ENCODE measurements at regions not wholly inside any gene's neighbourhood (a gene's known extent, or its start where the extent isn't known, plus 50 kb on each side); places are given as distances from the start of the nearest gene placed in this dataset.
A peak's percentile ranks its signal among the peaks of the same experiment; 100 is the strongest.

- H3K27me3 ChIP-seq (ENCODE audit: control insufficient read depth in 3 of 3, insufficient read depth in 3 of 3, low read length in 3 of 3): no peaks in the 10 kb centered on the region
- H3K27ac ChIP-seq (ENCODE audit: low read depth, low read length): peak overlapping the region; percentile 7
These were observed 462.9 kb upstream of the ADAMTS5 start for GRCh38 chr21:27429710-27430341.

GRCh38 chr21:27426196-27426595 is 459.3 kb upstream of the ADAMTS5 start:
- H3K4me1 ChIP-seq (ENCODE audit: control insufficient read depth in 3 of 3, insufficient read depth in 3 of 3, low read length in 3 of 3): peaks cover 0 to 15% (median 8%) of the 10 kb centered on the region in 3 donors
- H3K9me3 ChIP-seq (ENCODE audit: control insufficient read depth in 3 of 3, low read length in 3 of 3): no peaks in the 10 kb centered on the region
- no peaks in the 10 kb centered on the region for H3K27me3 ChIP-seq (ENCODE audit: control insufficient read depth in 3 of 3, insufficient read depth in 3 of 3, low read length in 3 of 3)
- no peak overlapping the region for H3K4me3 ChIP-seq (ENCODE audit: low read length in 3 of 3)
- H3K9ac ChIP-seq (ENCODE audit: low read depth in 1 of 3, low read length in 3 of 3): no peak overlapping the region
- H3K27ac ChIP-seq (ENCODE audit: low read depth, low read length): no peak overlapping the region
- H3K36me3 ChIP-seq (ENCODE audit: control insufficient read depth in 3 of 3, insufficient read depth in 3 of 3, low read length in 3 of 3): no peaks in the 10 kb centered on the region

More at GRCh38 chr21:27429710-27430341, 462.9 kb upstream of the ADAMTS5 start:
- Histone ChIP-seq H3K4me3 (ENCODE audit: low read length in 3 of 3) (no peak overlapping the region), H3K36me3 (ENCODE audit: control insufficient read depth in 3 of 3, insufficient read depth in 3 of 3, low read length in 3 of 3) (no peaks in the 10 kb centered on the region), H3K9ac (ENCODE audit: low read depth in 1 of 3, low read length in 3 of 3) (no peak overlapping the region), H3K4me1 (ENCODE audit: control insufficient read depth in 3 of 3, insufficient read depth in 3 of 3, low read length in 3 of 3) (peaks cover 0 to 6% (median 2%) of the 10 kb centered on the region in 3 donors), H3K9me3 (ENCODE audit: control insufficient read depth in 3 of 3, low read length in 3 of 3) (no peaks in the 10 kb centered on the region)

GRCh38 chr21:27425574-27425973 is 458.7 kb upstream of the ADAMTS5 start:
- no peaks in the 10 kb centered on the region for H3K27me3 ChIP-seq (ENCODE audit: control insufficient read depth in 3 of 3, insufficient read depth in 3 of 3, low read length in 3 of 3)
- no peaks in the 10 kb centered on the region for H3K36me3 ChIP-seq (ENCODE audit: control insufficient read depth in 3 of 3, insufficient read depth in 3 of 3, low read length in 3 of 3)
- H3K9ac ChIP-seq (ENCODE audit: low read depth in 1 of 3, low read length in 3 of 3): no peak overlapping the region
- no peaks in the 10 kb centered on the region for H3K9me3 ChIP-seq (ENCODE audit: control insufficient read depth in 3 of 3, low read length in 3 of 3)
- H3K27ac ChIP-seq (ENCODE audit: low read depth, low read length): no peak overlapping the region
- peaks cover 0 to 15% (median 8%) of the 10 kb centered on the region in 3 donors for H3K4me1 ChIP-seq (ENCODE audit: control insufficient read depth in 3 of 3, insufficient read depth in 3 of 3, low read length in 3 of 3)
- H3K4me3 ChIP-seq (ENCODE audit: low read length in 3 of 3): no peak overlapping the region

- no peak overlapping the region for H3K4me3 ChIP-seq (ENCODE audit: low read length in 3 of 3)
- H3K9ac ChIP-seq (ENCODE audit: low read depth in 1 of 3, low read length in 3 of 3): no peak overlapping the region
- H3K4me1 ChIP-seq (ENCODE audit: control insufficient read depth in 3 of 3, insufficient read depth in 3 of 3, low read length in 3 of 3): peaks cover 0 to 15% (median 8%) of the 10 kb centered on the region in 3 donors
- H3K36me3 ChIP-seq (ENCODE audit: control insufficient read depth in 3 of 3, insufficient read depth in 3 of 3, low read length in 3 of 3): no peaks in the 10 kb centered on the region
- H3K27ac ChIP-seq (ENCODE audit: low read depth, low read length): no peak overlapping the region
- H3K9me3 ChIP-seq (ENCODE audit: control insufficient read depth in 3 of 3, low read length in 3 of 3): no peaks in the 10 kb centered on the region
- H3K27me3 ChIP-seq (ENCODE audit: control insufficient read depth in 3 of 3, insufficient read depth in 3 of 3, low read length in 3 of 3): no peaks in the 10 kb centered on the region
These were observed 458.3 kb upstream of the ADAMTS5 start for GRCh38 chr21:27425172-27425571.

GRCh38 chr21:27424601-27425000 is 457.7 kb upstream of the ADAMTS5 start:
- Histone ChIP-seq H3K4me3 (ENCODE audit: low read length in 3 of 3) (no peak overlapping the region), H3K36me3 (ENCODE audit: control insufficient read depth in 3 of 3, insufficient read depth in 3 of 3, low read length in 3 of 3) (no peaks in the 10 kb centered on the region), H3K27ac (ENCODE audit: low read depth, low read length) (no peak overlapping the region), H3K4me1 (ENCODE audit: control insufficient read depth in 3 of 3, insufficient read depth in 3 of 3, low read length in 3 of 3) (peaks cover 0 to 15% (median 8%) of the 10 kb centered on the region in 3 donors), H3K9ac (ENCODE audit: low read depth in 1 of 3, low read length in 3 of 3) (no peak overlapping the region), H3K27me3 (ENCODE audit: control insufficient read depth in 3 of 3, insufficient read depth in 3 of 3, low read length in 3 of 3) (no peaks in the 10 kb centered on the region), H3K9me3 (ENCODE audit: control insufficient read depth in 3 of 3, low read length in 3 of 3) (no peaks in the 10 kb centered on the region)

GRCh38 chr21:27423906-27424595 is 457.2 kb upstream of the ADAMTS5 start:
- Histone ChIP-seq H3K36me3 (ENCODE audit: control insufficient read depth in 3 of 3, insufficient read depth in 3 of 3, low read length in 3 of 3) (no peaks in the 10 kb centered on the region), H3K9me3 (ENCODE audit: control insufficient read depth in 3 of 3, low read length in 3 of 3) (no peaks in the 10 kb centered on the region), H3K4me1 (ENCODE audit: control insufficient read depth in 3 of 3, insufficient read depth in 3 of 3, low read length in 3 of 3) (peaks cover 0 to 13% (median 8%) of the 10 kb centered on the region in 3 donors), H3K4me3 (ENCODE audit: low read length in 3 of 3) (no peak overlapping the region), H3K9ac (ENCODE audit: low read depth in 1 of 3, low read length in 3 of 3) (no peak overlapping the region), H3K27ac (ENCODE audit: low read depth, low read length) (no peak overlapping the region), H3K27me3 (ENCODE audit: control insufficient read depth in 3 of 3, insufficient read depth in 3 of 3, low read length in 3 of 3) (no peaks in the 10 kb centered on the region)

- Histone ChIP-seq H3K4me1 (ENCODE audit: control insufficient read depth in 3 of 3, insufficient read depth in 3 of 3, low read length in 3 of 3) (peaks cover 0 to 13% (median 8%) of the 10 kb centered on the region in 3 donors), H3K4me3 (ENCODE audit: low read length in 3 of 3) (no peak overlapping the region), H3K9me3 (ENCODE audit: control insufficient read depth in 3 of 3, low read length in 3 of 3) (no peaks in the 10 kb centered on the region), H3K27ac (ENCODE audit: low read depth, low read length) (peak overlapping the region; percentile 16), H3K27me3 (ENCODE audit: control insufficient read depth in 3 of 3, insufficient read depth in 3 of 3, low read length in 3 of 3) (no peaks in the 10 kb centered on the region), H3K36me3 (ENCODE audit: control insufficient read depth in 3 of 3, insufficient read depth in 3 of 3, low read length in 3 of 3) (no peaks in the 10 kb centered on the region), H3K9ac (ENCODE audit: low read depth in 1 of 3, low read length in 3 of 3) (no peak overlapping the region)
These were observed 456.1 kb upstream of the ADAMTS5 start for GRCh38 chr21:27423038-27423437.

- no peaks in the 10 kb centered on the region for H3K36me3 ChIP-seq (ENCODE audit: control insufficient read depth in 3 of 3, insufficient read depth in 3 of 3, low read length in 3 of 3)
- H3K27me3 ChIP-seq (ENCODE audit: control insufficient read depth in 3 of 3, insufficient read depth in 3 of 3, low read length in 3 of 3): no peaks in the 10 kb centered on the region
- H3K9ac ChIP-seq (ENCODE audit: low read depth in 1 of 3, low read length in 3 of 3): no peak overlapping the region
- no peak overlapping the region for H3K4me3 ChIP-seq (ENCODE audit: low read length in 3 of 3)
- H3K9me3 ChIP-seq (ENCODE audit: control insufficient read depth in 3 of 3, low read length in 3 of 3): no peaks in the 10 kb centered on the region
- peaks cover 0 to 13% (median 8%) of the 10 kb centered on the region in 3 donors for H3K4me1 ChIP-seq (ENCODE audit: control insufficient read depth in 3 of 3, insufficient read depth in 3 of 3, low read length in 3 of 3)
- H3K27ac ChIP-seq (ENCODE audit: low read depth, low read length): peak overlapping the region; percentile 16
These were observed 455.5 kb upstream of the ADAMTS5 start for GRCh38 chr21:27422435-27422834.

GRCh38 chr21:27421654-27422053 is 454.8 kb upstream of the ADAMTS5 start:
- Histone ChIP-seq H3K4me3 (ENCODE audit: low read length in 3 of 3) (no peak overlapping the region), H3K9me3 (ENCODE audit: control insufficient read depth in 3 of 3, low read length in 3 of 3) (no peaks in the 10 kb centered on the region), H3K4me1 (ENCODE audit: control insufficient read depth in 3 of 3, insufficient read depth in 3 of 3, low read length in 3 of 3) (peaks cover 0 to 13% (median 8%) of the 10 kb centered on the region in 3 donors), H3K27ac (ENCODE audit: low read depth, low read length) (no peak overlapping the region), H3K9ac (ENCODE audit: low read depth in 1 of 3, low read length in 3 of 3) (no peak overlapping the region), H3K36me3 (ENCODE audit: control insufficient read depth in 3 of 3, insufficient read depth in 3 of 3, low read length in 3 of 3) (no peaks in the 10 kb centered on the region), H3K27me3 (ENCODE audit: control insufficient read depth in 3 of 3, insufficient read depth in 3 of 3, low read length in 3 of 3) (no peaks in the 10 kb centered on the region)

GRCh38 chr21:27419153-27419552 is 452.3 kb upstream of the ADAMTS5 start:
- no peaks in the 10 kb centered on the region for H3K9me3 ChIP-seq (ENCODE audit: control insufficient read depth in 3 of 3, low read length in 3 of 3)
- H3K4me1 ChIP-seq (ENCODE audit: control insufficient read depth in 3 of 3, insufficient read depth in 3 of 3, low read length in 3 of 3): peaks cover 0 to 9% (median 3%) of the 10 kb centered on the region in 3 donors
- H3K27me3 ChIP-seq (ENCODE audit: control insufficient read depth in 3 of 3, insufficient read depth in 3 of 3, low read length in 3 of 3): no peaks in the 10 kb centered on the region
- H3K27ac ChIP-seq (ENCODE audit: low read depth, low read length): no peak overlapping the region
- H3K9ac ChIP-seq (ENCODE audit: low read depth in 1 of 3, low read length in 3 of 3): no peak overlapping the region
- H3K36me3 ChIP-seq (ENCODE audit: control insufficient read depth in 3 of 3, insufficient read depth in 3 of 3, low read length in 3 of 3): no peaks in the 10 kb centered on the region
- H3K4me3 ChIP-seq (ENCODE audit: low read length in 3 of 3): no peak overlapping the region

Data from skeletal muscle tissue (tissue), 3 donors.